CD14-positive monocyte (primary cell): ENCODE measurements at regions not wholly inside any gene's neighbourhood (a gene's known extent, or its start where the extent isn't known, plus 50 kb on each side); places are given as distances from the start of the nearest gene placed in this dataset.

Experiments
- DNase-seq, 3 donors: peaks; one replicate each; pipeline ENCODE4 v3.0.0-alpha.2; 2011 to 2022
- H2AFZ ChIP-seq: 2 replicates; pipeline ENCODE4 v1.6.0; 2012; ENCODE audit warnings: mild to moderate bottlenecking, low read depth, low read length, inconsistent platforms; ENCODE audit not compliant: insufficient read depth, poor library complexity, severe bottlenecking
- H3K27ac ChIP-seq, 2 donors: 1 replicate in 1 of 2; 2 replicates in 1 of 2; pipeline ENCODE4 v1.5.1; 2012 to 2013; ENCODE audit warnings: low read length in 2 of 2, control low read depth in 1 of 2, inconsistent platforms in 1 of 2, low read depth in 1 of 2, mild to moderate bottlenecking in 1 of 2
- H3K27me3 ChIP-seq, 2 donors: one replicate each; pipeline versions ENCODE4 v1.6.0 to v1.6.1; 2011 to 2013; ENCODE audit warnings: low read length in 2 of 2; ENCODE audit not compliant: control insufficient read depth in 2 of 2, insufficient read depth in 2 of 2
- H3K36me3 ChIP-seq, 2 donors: replicated peaks in 1 of 2; 1 replicate in 1 of 2; 2 replicates in 1 of 2; pipeline versions ENCODE4 v1.5.1 to v1.6.1; 2012 to 2013; ENCODE audit warnings: low read length in 2 of 2, control low read depth in 1 of 2, inconsistent platforms in 1 of 2, mild to moderate bottlenecking in 1 of 2; ENCODE audit not compliant: insufficient read depth in 2 of 2, control insufficient read depth in 1 of 2
- H3K4me1 ChIP-seq, 2 donors: 1 replicate in 1 of 2; 2 replicates in 1 of 2; pipeline versions ENCODE4 v1.5.1 to v1.6.1; 2012 to 2013; ENCODE audit warnings: low read length in 2 of 2, control low read depth in 1 of 2, inconsistent platforms in 1 of 2, mild to moderate bottlenecking in 1 of 2, moderate library complexity in 1 of 2; ENCODE audit not compliant: insufficient read depth in 2 of 2, control insufficient read depth in 1 of 2
- H3K4me2 ChIP-seq: replicated peaks from 2 replicates; pipeline ENCODE3; 2012; ENCODE audit warnings: low read length, moderate library complexity, mild to moderate bottlenecking; ENCODE audit not compliant: poor library complexity, severe bottlenecking; ENCODE audit errors: extremely low read depth
- H3K4me3 ChIP-seq, 3 experiments: fragments of 200-600 bp in 1 of 3; sonication (generic) in 1 of 3; replicated peaks in 1 of 3; 1 replicate in 2 of 3; 2 replicates in 1 of 3; pipeline ENCODE4 v1.5.1; 2011 to 2013; ENCODE audit warnings: low read length in 3 of 3, mild to moderate bottlenecking in 3 of 3, control low read depth in 2 of 3, low read depth in 2 of 3, inconsistent platforms in 1 of 3, moderate library complexity in 1 of 3
- H3K79me2 ChIP-seq: 2 replicates; pipeline ENCODE4 v1.6.0; 2012; ENCODE audit warnings: mild to moderate bottlenecking, control low read depth, inconsistent platforms, low read length, moderate library complexity; ENCODE audit not compliant: insufficient read depth
- H3K9ac ChIP-seq: 2 replicates; pipeline ENCODE4 v1.6.0; 2017; ENCODE audit warnings: low read length, mild to moderate bottlenecking; ENCODE audit not compliant: insufficient read depth, poor library complexity, severe bottlenecking
- H3K9me3 ChIP-seq, 2 donors: replicated peaks in 1 of 2; 1 replicate in 1 of 2; 2 replicates in 1 of 2; pipeline versions ENCODE4 v1.5.1 to v1.6.1; 2012 to 2013; ENCODE audit warnings: low read length in 2 of 2, control low read depth in 1 of 2; ENCODE audit not compliant: control insufficient read depth in 1 of 2, insufficient read depth in 1 of 2
- H4K20me1 ChIP-seq: 2 replicates; pipeline ENCODE4 v1.6.0; 2012; ENCODE audit warnings: mild to moderate bottlenecking, low read length, control low read depth, moderate library complexity; ENCODE audit not compliant: insufficient read depth
- H3K27ac Mint-ChIP-seq, 7 donors: one replicate each; pipeline ENCODE4 v1.8.0; 2020; ENCODE audit warnings: mild to moderate bottlenecking in 7 of 7, mixed read lengths in 7 of 7, moderate library complexity in 6 of 7, inconsistent platforms in 2 of 7
- H3K27me3 Mint-ChIP-seq, 3 donors: one replicate each; pipeline ENCODE4 v1.8.0; 2021 to 2022; ENCODE audit warnings: low read depth in 3 of 3, mild to moderate bottlenecking in 3 of 3, mixed read lengths in 3 of 3, moderate library complexity in 3 of 3, inconsistent platforms in 1 of 3
- H3K36me3 Mint-ChIP-seq, 2 donors: one replicate each; pipeline ENCODE4 v1.8.0; 2020; ENCODE audit warnings: mixed read lengths in 2 of 2, inconsistent platforms in 1 of 2, mild to moderate bottlenecking in 1 of 2
- H3K4me1 Mint-ChIP-seq: one replicate; pipeline ENCODE4 v1.8.0; 2020; ENCODE audit warnings: mild to moderate bottlenecking, mixed read lengths
- H3K4me3 Mint-ChIP-seq, 2 donors: one replicate each; pipeline ENCODE4 v1.8.0; 2020; ENCODE audit warnings: mild to moderate bottlenecking in 2 of 2, mixed read lengths in 2 of 2, moderate library complexity in 1 of 2
- H3K9me3 Mint-ChIP-seq, 7 donors: one replicate each; pipeline ENCODE4 v1.8.0; 2020 to 2022; ENCODE audit warnings: mixed read lengths in 7 of 7, mild to moderate bottlenecking in 6 of 7, moderate library complexity in 6 of 7, inconsistent platforms in 2 of 7
- CTCF ChIP-seq: fragments of 200-600 bp; IDR thresholded peaks from one replicate; pipeline ENCODE4 v1.8.0; 2022; ENCODE audit warnings: antibody characterized with exemption, mild to moderate bottlenecking
- WGBS: methylation state at CpG from one replicate; pipeline ENCODE4 v1.1.5; 2013; ENCODE audit warnings: missing lambda C conversion rate; ENCODE audit not compliant: insufficient coverage; 5-methylcytosine and 5-hydroxymethylcytosine counted together
- intact Hi-C, 2 donors: fragments of 100-400 bp; cut with micrococcal nuclease; formaldehyde crosslinking; loops; one replicate each; pipeline versions ENCODE4 v1.15.0 to v1.15.1; 2023

- Mint-ChIP-seq H3K27me3 (peaks cover 0 to 2% (median 0%) of the 10 kb centered on the region in 3 donors), H3K4me3 (no peak overlapping the region), H3K27ac (no peak overlapping the region)
These were observed 54.8 kb upstream of the FBXL17 start for GRCh38 chr5:108436696-108437095.

DNA sequence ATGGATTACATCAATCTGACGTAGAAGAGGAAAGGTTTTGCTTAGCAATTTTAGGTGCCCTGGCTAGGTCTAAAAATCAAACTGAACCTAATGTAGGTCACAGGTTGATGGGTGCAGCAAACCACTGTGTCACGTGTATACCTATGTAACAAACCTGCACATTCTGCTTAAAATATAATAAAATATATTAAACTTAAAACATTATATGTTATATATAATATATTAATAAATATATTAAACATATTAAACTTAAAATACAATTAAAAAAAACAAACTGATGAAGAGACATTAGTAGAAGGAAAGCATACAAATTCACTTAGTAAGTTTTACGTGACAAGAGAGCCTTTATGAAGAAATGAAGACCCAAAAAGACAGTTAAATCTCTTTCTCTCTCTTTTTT, 51.7 kb upstream of the FBXL17 start:
- no peaks in the 10 kb centered on the region for H3K27me3 ChIP-seq
- H3K27ac ChIP-seq = no peak overlapping the region
- no peaks in the 10 kb centered on the region for H4K20me1 ChIP-seq
- no peak overlapping the region for H3K4me3 Mint-ChIP-seq
- no peak overlapping the region for H2AFZ ChIP-seq
- intact Hi-C loops = no loop called here
- H3K9me3 ChIP-seq = peaks cover 0 to 13% of the 10 kb centered on the region in 2 donors
- 88% methylated on average over 1 of the region's 3 CpGs for WGBS
- peaks cover 3 to 17% (median 12%) of the 10 kb centered on the region in 7 donors for H3K9me3 Mint-ChIP-seq
- no peak overlapping the region for H3K4me3 ChIP-seq
- H3K4me2 ChIP-seq = no peak overlapping the region
- no peaks in the 10 kb centered on the region for H3K79me2 ChIP-seq
- no peaks in the 10 kb centered on the region for H3K36me3 ChIP-seq
- no peak overlapping the region for H3K27ac Mint-ChIP-seq
- H3K4me1 ChIP-seq = peaks cover 8 to 10% of the 10 kb centered on the region in 2 donors
- no peak overlapping the region for H3K9ac ChIP-seq
- no peaks in the 10 kb centered on the region for H3K27me3 Mint-ChIP-seq
- H3K4me1 Mint-ChIP-seq = peaks cover 16% of the 10 kb centered on the region
- no peak for TF ChIP-seq CTCF
- DNase-seq = no peak
- H3K36me3 Mint-ChIP-seq = no peaks in the 10 kb centered on the region

More at GRCh38 chr5:108436696-108437095, 54.8 kb upstream of the FBXL17 start:
- Histone ChIP-seq H3K36me3 (no peaks in the 10 kb centered on the region), H3K79me2 (no peaks in the 10 kb centered on the region), H3K27ac (no peak overlapping the region), H4K20me1 (no peaks in the 10 kb centered on the region), H3K27me3 (no peaks in the 10 kb centered on the region), H3K9me3 (peaks cover 0 to 7% of the 10 kb centered on the region in 2 donors), H3K9ac (no peak overlapping the region), H2AFZ (no peak overlapping the region), H3K4me1 (peaks cover 8% of the 10 kb centered on the region in 2 donors), H3K4me3 (no peak overlapping the region), H3K4me2 (no peak overlapping the region)
- DNase-seq = no peak
- Mint-ChIP-seq H3K4me1 (peaks cover 12% of the 10 kb centered on the region), H3K36me3 (no peaks in the 10 kb centered on the region), H3K9me3 (peaks cover 9 to 21% (median 15%) of the 10 kb centered on the region in 7 donors)
- intact Hi-C loops = no loop called here
- TF ChIP-seq CTCF = no peak
- 75% methylated on average over 4 of the region's 5 CpGs for WGBS
